Epithelial cell of esophagus (primary cell): ENCODE measurements at regions not wholly inside any gene's neighbourhood (a gene's known extent, or its start where the extent isn't known, plus 50 kb on each side); places are given as distances from the start of the nearest gene placed in this dataset.
A peak's percentile ranks its signal among the peaks of the same experiment; 100 is the strongest.

Experiments used
- DNase-seq: peaks from one replicate; pipeline ENCODE4 v3.0.0; 2010; ENCODE audit warnings: low read depth
- H3K4me3 ChIP-seq: 2 replicates; pipeline ENCODE4 v1.5.1; 2011; ENCODE audit warnings: mild to moderate bottlenecking, low read length, control low read depth
- TF ChIP-seq, protein P1 (sequence below): IDR thresholded peaks from 2 replicates; pipeline ENCODE4 v1.5.1; 2011; ENCODE audit warnings: low read depth, mild to moderate bottlenecking, low read length, control low read depth, inconsistent platforms; ENCODE audit not compliant: insufficient read depth; ENCODE audit errors: missing control alignments

- TF ChIP-seq, protein P1, sequence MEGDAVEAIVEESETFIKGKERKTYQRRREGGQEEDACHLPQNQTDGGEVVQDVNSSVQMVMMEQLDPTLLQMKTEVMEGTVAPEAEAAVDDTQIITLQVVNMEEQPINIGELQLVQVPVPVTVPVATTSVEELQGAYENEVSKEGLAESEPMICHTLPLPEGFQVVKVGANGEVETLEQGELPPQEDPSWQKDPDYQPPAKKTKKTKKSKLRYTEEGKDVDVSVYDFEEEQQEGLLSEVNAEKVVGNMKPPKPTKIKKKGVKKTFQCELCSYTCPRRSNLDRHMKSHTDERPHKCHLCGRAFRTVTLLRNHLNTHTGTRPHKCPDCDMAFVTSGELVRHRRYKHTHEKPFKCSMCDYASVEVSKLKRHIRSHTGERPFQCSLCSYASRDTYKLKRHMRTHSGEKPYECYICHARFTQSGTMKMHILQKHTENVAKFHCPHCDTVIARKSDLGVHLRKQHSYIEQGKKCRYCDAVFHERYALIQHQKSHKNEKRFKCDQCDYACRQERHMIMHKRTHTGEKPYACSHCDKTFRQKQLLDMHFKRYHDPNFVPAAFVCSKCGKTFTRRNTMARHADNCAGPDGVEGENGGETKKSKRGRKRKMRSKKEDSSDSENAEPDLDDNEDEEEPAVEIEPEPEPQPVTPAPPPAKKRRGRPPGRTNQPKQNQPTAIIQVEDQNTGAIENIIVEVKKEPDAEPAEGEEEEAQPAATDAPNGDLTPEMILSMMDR: no peak
- no peak for DNase-seq
- no peak overlapping the region for H3K4me3 ChIP-seq
Observed at GRCh38 chr10:47186941-47187340, 113.1 kb upstream of the GDF10 start.

DNA sequence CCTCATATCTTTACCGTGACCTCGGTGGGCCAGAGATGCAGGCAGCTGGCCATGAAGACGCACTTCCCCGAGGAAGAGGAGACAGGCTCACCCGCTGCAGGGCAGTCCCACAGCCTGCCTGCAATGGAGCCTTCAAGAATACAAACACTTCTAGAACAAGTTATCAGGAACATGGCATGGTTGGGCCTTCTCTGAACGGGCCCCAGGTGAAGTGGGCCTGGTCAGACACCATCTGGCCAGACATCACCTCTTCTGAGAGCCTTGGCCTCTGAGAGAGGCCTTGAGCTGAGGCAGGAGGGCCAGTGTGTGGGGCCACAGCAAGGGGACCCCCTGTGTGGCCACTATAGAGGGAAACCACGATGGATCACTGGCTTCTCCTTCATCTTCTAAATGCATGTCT is 112.4 kb upstream of the GDF10 start:
- TF ChIP-seq, protein P1: no peak
- no peak overlapping the region for H3K4me3 ChIP-seq
- no peak for DNase-seq

DNA sequence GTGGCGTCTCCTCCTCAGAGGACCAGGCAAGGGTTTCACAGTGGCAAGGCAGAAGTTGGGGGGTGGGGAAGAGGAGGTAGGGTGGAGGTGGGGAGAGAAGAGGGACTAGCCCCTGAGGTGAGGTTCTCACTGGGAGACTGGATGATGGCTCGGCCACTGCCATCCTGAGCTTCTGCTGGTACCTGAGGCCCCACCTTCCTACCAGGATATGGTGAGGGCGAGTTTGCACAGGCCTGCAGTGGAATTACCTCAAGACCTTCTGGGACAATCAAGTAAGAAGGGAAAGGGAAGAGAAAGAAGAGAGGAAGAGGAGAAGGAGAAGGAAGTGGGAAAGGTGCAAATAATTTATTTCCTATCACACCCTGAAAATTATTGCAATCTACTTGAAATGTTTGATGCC is 111.8 kb upstream of the GDF10 start:
- no peak overlapping the region for H3K4me3 ChIP-seq
- TF ChIP-seq, protein P1: no peak
- no peak for DNase-seq

GRCh38 chr10:47189802-47190201 is 110.2 kb upstream of the GDF10 start:
- DNase-seq: no peak
- no peak overlapping the region for H3K4me3 ChIP-seq
- TF ChIP-seq, protein P1: no peak

DNA sequence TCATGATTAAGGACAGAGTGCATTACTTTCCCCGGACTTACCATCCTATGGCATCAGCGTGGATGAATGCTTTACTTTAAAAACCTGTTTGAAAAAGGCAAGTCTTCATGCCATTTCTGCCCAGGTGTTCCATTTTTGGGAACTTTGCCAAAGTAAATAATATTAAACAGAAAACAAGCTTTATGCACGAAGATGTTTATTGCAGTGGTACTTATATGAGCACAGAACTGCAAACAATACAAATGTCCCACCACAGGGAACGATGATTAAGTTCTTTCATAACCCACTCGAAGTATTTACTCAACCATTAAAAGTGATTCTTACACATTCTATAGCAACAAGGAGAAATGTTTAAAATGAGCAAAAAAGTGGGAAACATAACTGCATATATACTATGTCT is 109.7 kb upstream of the GDF10 start:
- DNase-seq: peak; percentile 8
- TF ChIP-seq, protein P1: no peak
- no peak overlapping the region for H3K4me3 ChIP-seq

GRCh38 chr10:47190802-47191450 is 109.1 kb upstream of the GDF10 start:
- no peak for DNase-seq
- TF ChIP-seq, protein P1: no peak
- no peak overlapping the region for H3K4me3 ChIP-seq

DNA sequence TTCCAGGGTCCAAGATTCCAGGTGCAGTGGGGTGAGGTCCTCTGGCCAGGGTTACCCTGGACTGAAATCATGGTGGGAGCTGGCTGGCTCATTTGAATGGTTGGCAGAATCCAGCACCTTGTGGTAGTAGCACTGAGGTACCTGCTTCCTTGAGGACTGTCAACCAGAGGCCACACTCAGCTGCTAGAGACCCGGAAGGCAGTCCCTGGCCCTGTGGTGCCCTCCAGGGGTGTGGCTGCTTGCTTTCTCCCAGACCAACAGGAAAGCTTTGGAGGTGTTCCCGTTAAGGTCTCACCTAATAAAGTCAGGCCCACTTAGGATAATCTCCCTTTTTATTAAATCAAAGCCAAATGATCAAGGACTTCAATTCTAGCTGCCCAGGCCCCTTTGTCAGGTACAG is 107.7 kb upstream of the GDF10 start:
- no peak for DNase-seq
- TF ChIP-seq, protein P1: no peak
- no peak overlapping the region for H3K4me3 ChIP-seq
